DMS79 (cell line): ENCODE measurements at regions not wholly inside any gene's neighbourhood (a gene's known extent, or its start where the extent isn't known, plus 50 kb on each side); places are given as distances from the start of the nearest gene placed in this dataset.
"Not testable (repeated sequence)": the region's sequence is repeated elsewhere in the genome, so short reads cannot be mapped to it uniquely, and the experiment has no call there.

ENCODE experiments used
- DNase-seq: peaks from one replicate; lab custom pipeline; 2025; lab: John Stamatoyannopoulos, UW

- DNase-seq, result no peak
Observed at GRCh38 chr10:64859911-64860310, 1338.7 kb downstream of the REEP3 start.

- DNase-seq, result no peak
Observed at GRCh38 chr10:64863836-64864235, 1342.6 kb downstream of the REEP3 start.

- DNase-seq, result no peak
Observed at GRCh38 chr10:64867501-64867962, 1346.3 kb downstream of the REEP3 start.

GRCh38 chr10:64873088-64873487 is 1351.9 kb downstream of the REEP3 start:
- DNase-seq, result no peak

GRCh38 chr10:64873959-64874358 is 1352.8 kb downstream of the REEP3 start:
- no peak for DNase-seq

- no peak for DNase-seq
Observed at GRCh38 chr10:64880546-64880945, 1359.3 kb downstream of the REEP3 start.

GRCh38 chr10:64881257-64881656 is 1360.1 kb downstream of the REEP3 start:
- DNase-seq, result no peak

GRCh38 chr10:64896582-64896981 is 1375.4 kb downstream of the REEP3 start:
- DNase-seq, result no peak

GRCh38 chr10:64906311-64906710 is 1385.1 kb downstream of the REEP3 start:
- DNase-seq, result not testable (repeated sequence)

GRCh38 chr10:64924306-64924705 is 1403.1 kb downstream of the REEP3 start:
- not testable (repeated sequence) for DNase-seq

- DNase-seq, result no peak
Observed at GRCh38 chr10:64952042-64952441, 1430.8 kb downstream of the REEP3 start.

GRCh38 chr10:64956441-64956840 is 1435.2 kb downstream of the REEP3 start:
- no peak for DNase-seq

GRCh38 chr10:64959116-64959515 is 1437.9 kb downstream of the REEP3 start:
- no peak for DNase-seq

- DNase-seq, result no peak
Observed at GRCh38 chr10:64959883-64960282, 1438.7 kb downstream of the REEP3 start.

- DNase-seq, result no peak
Observed at GRCh38 chr10:64973391-64973790, 1452.2 kb downstream of the REEP3 start.

GRCh38 chr10:64976150-64976549 is 1454.9 kb downstream of the REEP3 start:
- DNase-seq, result no peak

- no peak for DNase-seq
Observed at GRCh38 chr10:64977915-64978314, 1456.7 kb downstream of the REEP3 start.

GRCh38 chr10:64996886-64997285 is 1475.7 kb downstream of the REEP3 start:
- DNase-seq, result no peak

- DNase-seq, result no peak
Observed at GRCh38 chr10:65010845-65011244, 1489.6 kb downstream of the REEP3 start.

- DNase-seq, result no peak
Observed at GRCh38 chr10:65017523-65017922, 1496.3 kb downstream of the REEP3 start.

- no peak for DNase-seq
Observed at GRCh38 chr10:65024886-65025285, 1503.7 kb downstream of the REEP3 start.

- no peak for DNase-seq
Observed at GRCh38 chr10:65030263-65030662, 1509.1 kb downstream of the REEP3 start.

GRCh38 chr10:65032867-65033769 is 1511.9 kb downstream of the REEP3 start:
- DNase-seq, result no peak

- DNase-seq, result no peak
Observed at GRCh38 chr10:65033957-65034356, 1512.8 kb downstream of the REEP3 start.
